Calu3 (cell line): ENCODE measurements at regions not wholly inside any gene's neighbourhood (a gene's known extent, or its start where the extent isn't known, plus 50 kb on each side); places are given as distances from the start of the nearest gene placed in this dataset.

ENCODE experiments used
- BruUV-seq: library from RNA; stranded (reverse); fragments of 400-500 nt; replicated peaks from 2 replicates; lab custom pipeline; 2021; lab: Mats Ljungman, UMichigan
- CTCF ChIA-PET: fragments of 300-600 bp; sonication (Branson Sonifier 250); formaldehyde crosslinking; loops from one replicate; lab custom pipeline; 2022; ENCODE audit warnings: antibody characterized with exemption; lab: Charles Lee
- DNase-seq: peaks from one replicate; pipeline ENCODE4 v3.0.0; 2022
- H3K27ac Mint-ChIP-seq: one replicate; pipeline ENCODE4 v1.8.0; 2022; ENCODE audit warnings: mixed read lengths; ENCODE audit not compliant: unreplicated experiment
- H3K27me3 Mint-ChIP-seq: one replicate; pipeline ENCODE4 v1.8.0; 2022; ENCODE audit warnings: mixed read lengths; ENCODE audit not compliant: unreplicated experiment
- H3K36me3 Mint-ChIP-seq: one replicate; pipeline ENCODE4 v1.8.0; 2022; ENCODE audit warnings: mild to moderate bottlenecking, moderate library complexity, mixed read lengths; ENCODE audit not compliant: insufficient read depth, unreplicated experiment
- H3K4me1 Mint-ChIP-seq: one replicate; pipeline ENCODE4 v1.8.0; 2022; ENCODE audit warnings: mild to moderate bottlenecking, low read depth, mixed read lengths; ENCODE audit not compliant: unreplicated experiment
- H3K4me3 Mint-ChIP-seq: one replicate; pipeline ENCODE4 v1.8.0; 2022; ENCODE audit warnings: mild to moderate bottlenecking, low read depth, moderate library complexity, mixed read lengths; ENCODE audit not compliant: unreplicated experiment
- H3K9me3 Mint-ChIP-seq: one replicate; pipeline ENCODE4 v1.8.0; 2022; ENCODE audit warnings: low read depth, mixed read lengths; ENCODE audit not compliant: unreplicated experiment
- CTCF ChIP-seq: fragments of 200-600 bp; IDR thresholded peaks from one replicate; pipeline ENCODE4 v1.8.0; 2022; ENCODE audit warnings: antibody characterized with exemption; ENCODE audit not compliant: unreplicated experiment
- intact Hi-C: fragments of 100-400 bp; cut with micrococcal nuclease; formaldehyde crosslinking; loops from one replicate; pipeline ENCODE4 v1.10.0; 2022; ENCODE audit not compliant: unreplicated experiment

GRCh38 chr6:141316236-141316635 is 816.5 kb upstream of the GJE1 start:
- Mint-ChIP-seq H3K4me1 (no peaks in the 10 kb centered on the region), H3K9me3 (no peaks in the 10 kb centered on the region), H3K27me3 (no peaks in the 10 kb centered on the region), H3K27ac (no peak overlapping the region), H3K4me3 (no peak overlapping the region), H3K36me3 (no peaks in the 10 kb centered on the region)
- BruUV-seq, result no TSS peak
- DNase-seq, result no peak
- no peak for TF ChIP-seq CTCF
- intact Hi-C loops, result no loop called here
- CTCF ChIA-PET, result interaction anchor here (0.6 kb wide), 1 partner anchor 39 kb away, joined by 4 read pairs; no protein-coding TSS in a partner anchor

- Mint-ChIP-seq H3K4me3 (no peak overlapping the region), H3K4me1 (peaks cover 2% of the 10 kb centered on the region), H3K27ac (peak overlapping the region; percentile 47), H3K27me3 (no peaks in the 10 kb centered on the region), H3K9me3 (no peaks in the 10 kb centered on the region), H3K36me3 (no peaks in the 10 kb centered on the region)
- CTCF ChIA-PET, result no interaction called here
- DNase-seq, result no peak
- no peak for TF ChIP-seq CTCF
- BruUV-seq, result no TSS peak
- intact Hi-C loops, result no loop called here
These were observed 818.7 kb upstream of the GJE1 start for GRCh38 chr6:141313986-141314385.

- intact Hi-C loops, result loop anchor here (1.0 to 2.0 kb wide), 2 partner anchors 244 to 253 kb away; no protein-coding TSS in a partner anchor
These were observed 823.4 kb upstream of the GJE1 start for GRCh38 chr6:141309295-141309694.

GRCh38 chr6:141307309-141307998 is 825.3 kb upstream of the GJE1 start:
- DNase-seq, result no peak
- no peaks in the 10 kb centered on the region for H3K27me3 Mint-ChIP-seq
- no peak overlapping the region for H3K4me3 Mint-ChIP-seq
- BruUV-seq, result no TSS peak
- H3K27ac Mint-ChIP-seq, result no peak overlapping the region
- no peaks in the 10 kb centered on the region for H3K36me3 Mint-ChIP-seq
- TF ChIP-seq CTCF, result no peak
- H3K4me1 Mint-ChIP-seq, result peaks cover 8% of the 10 kb centered on the region
- CTCF ChIA-PET, result no interaction called here
- intact Hi-C loops, result no loop called here
- H3K9me3 Mint-ChIP-seq, result no peaks in the 10 kb centered on the region

More at GRCh38 chr6:141309295-141309694, 823.4 kb upstream of the GJE1 start:
- Mint-ChIP-seq H3K27me3 (no peaks in the 10 kb centered on the region), H3K4me1 (peaks cover 8% of the 10 kb centered on the region), H3K9me3 (no peaks in the 10 kb centered on the region), H3K4me3 (no peak overlapping the region), H3K27ac (no peak overlapping the region), H3K36me3 (no peaks in the 10 kb centered on the region)
- no TSS peak for BruUV-seq
- TF ChIP-seq CTCF, result no peak
- DNase-seq, result no peak
- CTCF ChIA-PET, result interaction anchor here (1.3 kb wide), 1 partner anchor 254 kb away, joined by 7 read pairs; no protein-coding TSS in a partner anchor
